Adrenal gland (tissue), 9 donors: ENCODE measurements at regions not wholly inside any gene's neighbourhood (a gene's known extent, or its start where the extent isn't known, plus 50 kb on each side); places are given as distances from the start of the nearest gene placed in this dataset.

Experiments
- DNase-seq, 7 donors: peaks; one replicate each; pipeline ENCODE4 v3.0.0-alpha.2; 2019 to 2020
- H3K27ac ChIP-seq, 5 donors: fragments of 200-600 bp; sonication (generic) in 4 of 5; 1 replicate in 3 of 5; 2 replicates in 2 of 5; pipeline versions ENCODE4 v1.5.1 to v1.8.0; 2016 to 2020; ENCODE audit warnings: mild to moderate bottlenecking in 1 of 5
- H3K27me3 ChIP-seq: fragments of 200-600 bp; 2 replicates; pipeline ENCODE4 v1.8.0; 2021
- H3K36me3 ChIP-seq, 2 donors: fragments of 200-600 bp; replicated peaks in 1 of 2; 1 replicate in 1 of 2; 2 replicates in 1 of 2; pipeline versions ENCODE4 v1.5.1 to v1.8.0; 2018 to 2022
- H3K4me1 ChIP-seq, 2 donors: fragments of 200-600 bp; replicated peaks in 1 of 2; 1 replicate in 1 of 2; 2 replicates in 1 of 2; pipeline versions ENCODE4 v1.5.1 to v1.8.0; 2018 to 2021
- H3K4me3 ChIP-seq, 4 donors: fragments of 200-600 bp; sonication (generic) in 3 of 4; one replicate each; pipeline ENCODE4 v1.5.1; 2016 to 2018
- H3K9me3 ChIP-seq, 3 donors: fragments of 200-600 bp; sonication (generic) in 1 of 3; replicated peaks in 1 of 3; 1 replicate in 2 of 3; 2 replicates in 1 of 3; pipeline versions ENCODE4 v1.5.1 to v1.8.0; 2016 to 2021
- CTCF ChIP-seq, 6 experiments: fragments of 450-650 bp in 4 of 6; fragments of 200-600 bp in 2 of 6; sonication (generic) in 1 of 6; IDR thresholded peaks; 1 replicate in 5 of 6; 2 replicates in 1 of 6; pipeline versions ENCODE4 v1.5.1 to v1.8.0; 2016 to 2021; ENCODE audit warnings: antibody characterized with exemption in 6 of 6, mild to moderate bottlenecking in 2 of 6, moderate library complexity in 1 of 6
- POLR2A ChIP-seq, 2 donors: fragments of 450-650 bp; IDR thresholded peaks; one replicate each; pipeline ENCODE4 v1.6.1; 2017; ENCODE audit warnings: antibody characterized with exemption in 2 of 2, mild to moderate bottlenecking in 2 of 2, moderate library complexity in 1 of 2
- WGBS, 4 donors: extraction: QIAGEN DNeasy Blood & Tissue Kit in 2 of 4; methylation state at CpG; one replicate each; pipeline versions ENCODE4 v1.1.5 to v1.1.7; 2013 to 2017; 5-methylcytosine and 5-hydroxymethylcytosine counted together
- intact Hi-C, 2 donors: fragments of 100-400 bp; cut with DNase I; formaldehyde crosslinking; loops; one replicate each; pipeline versions ENCODE4 v1.14.1 to v1.15.0; 2022 to 2023
- donor health status: healthy with polysubstance abuse.
- donor health status: Bipolar disorder and iron deficiency.
- donor health status: DM: yes; HTN: yes; CAD: no.
- donor health status: DM: no; HTN: no; CAD: no.
- donor health status: DM: no; HTN: no; CAD: no.

- H3K4me3 ChIP-seq, result peak overlapping the region; percentile 16 to 96 (median 84)
- peaks cover 10 to 38% of the 10 kb centered on the region in 2 donors for H3K4me1 ChIP-seq
- TF ChIP-seq CTCF (IDR thresholded peaks at IDR 0.05), result no peak
- no peak for TF ChIP-seq POLR2A (IDR thresholded peaks at IDR 0.05)
- H3K27me3 ChIP-seq, result no peaks in the 10 kb centered on the region
- peak overlapping the region; percentile 97 to 100 (median 98) for H3K27ac ChIP-seq
- H3K36me3 ChIP-seq, result no peaks in the 10 kb centered on the region
- no peak for DNase-seq
- no peaks in the 10 kb centered on the region for H3K9me3 ChIP-seq
- WGBS, 4 donors, result 0 to 1% (median 1%) methylated on average over 29 to 31 of the region's 31 CpGs; no CpG with 5 or more reads in 1 of the 4 donors
- intact Hi-C loops, result loop anchor here in 1 of 2 donors (5.0 kb wide), 1 partner anchor 43 kb away; no protein-coding TSS in a partner anchor
Measured at GRCh38 chr13:50125304-50125553, 110.0 kb downstream of the KCNRG start.

- no peaks in the 10 kb centered on the region for H3K9me3 ChIP-seq
- no peaks in the 10 kb centered on the region for H3K36me3 ChIP-seq
- peaks cover 14 to 38% of the 10 kb centered on the region in 2 donors for H3K4me1 ChIP-seq
- H3K4me3 ChIP-seq, result peak overlapping the region in 3 of 4 donors; percentile 63 to 96 (median 83)
- intact Hi-C loops, result loop anchor here in 1 of 2 donors (5.0 kb wide), 1 partner anchor 43 kb away; no protein-coding TSS in a partner anchor
- peak; percentile 95 to 97 (median 96) for DNase-seq
- WGBS, 4 donors, result 1 to 4% (median 2%) methylated on average over 20 to 87 of the region's 87 CpGs; no CpG with 5 or more reads in 1 of the 4 donors
- TF ChIP-seq POLR2A (IDR thresholded peaks at IDR 0.05), result peak; percentile 61 to 90
- no peak for TF ChIP-seq CTCF (IDR thresholded peaks at IDR 0.05)
- H3K27ac ChIP-seq, result peak overlapping the region; percentile 97 to 100 (median 98)
- no peaks in the 10 kb centered on the region for H3K27me3 ChIP-seq
Measured at GRCh38 chr13:50125554-50126262, 110.5 kb downstream of the KCNRG start.

GRCh38 chr13:50126263-50126992 lies 111.2 kb downstream of the KCNRG start:
- intact Hi-C loops, result loop anchor here in 1 of 2 donors (5.0 kb wide), 1 partner anchor 44 kb away; no protein-coding TSS in a partner anchor
- TF ChIP-seq POLR2A (IDR thresholded peaks at IDR 0.05) (no peak), CTCF (IDR thresholded peaks at IDR 0.05) (no peak)
- Histone ChIP-seq H3K9me3 (no peaks in the 10 kb centered on the region), H3K27ac (peak overlapping the region; percentile 97 to 100 (median 98)), H3K4me1 (peaks cover 15 to 32% of the 10 kb centered on the region in 2 donors), H3K27me3 (peaks cover 2% of the 10 kb centered on the region), H3K36me3 (no peaks in the 10 kb centered on the region), H3K4me3 (peak overlapping the region in 3 of 4 donors; percentile 63 to 96 (median 83))
- DNase-seq, result peak in 4 of 7 donors; percentile 30 to 45 (median 40)
- 56 to 64% (median 59%) methylated on average over 23 to 28 of the region's 28 CpGs for WGBS, 4 donors
